ENCODE measurements at regions not wholly inside any gene's neighbourhood (a gene's known extent, or its start where the extent isn't known, plus 50 kb on each side); places are given as distances from the start of the nearest gene placed in this dataset.

DNA sequence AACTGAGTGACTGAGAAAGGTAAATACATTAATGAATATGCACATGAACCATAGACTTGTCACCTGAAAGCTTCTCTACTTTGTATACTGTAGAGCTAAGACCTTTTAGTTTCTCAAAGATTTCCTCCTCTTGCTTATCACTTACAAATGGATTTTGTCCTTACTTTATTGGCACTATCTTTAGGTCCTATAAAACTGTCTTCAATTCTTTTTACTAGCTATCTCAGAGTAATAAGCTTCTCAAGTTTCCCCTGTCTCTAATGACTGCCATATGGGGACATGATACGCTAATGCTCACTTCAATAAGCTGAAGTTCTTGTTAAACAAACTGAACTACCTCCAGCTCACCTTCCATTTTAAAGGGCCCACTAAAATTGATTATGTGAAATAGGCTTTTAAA is 468.2 kb upstream of the CCDC196 start:
- TF ChIP-seq CTCF (IDR thresholded peaks at IDR 0.05; ENCODE audit: poor library complexity) (no peak), EZH2 (IDR thresholded peaks at IDR 0.05; ENCODE audit: borderline replicate concordance) (no peak), EZH2phosphoT487 (IDR thresholded peaks at IDR 0.05; ENCODE audit: low read depth, severe bottlenecking, unreplicated experiment) (peak; percentile 82)

Measured in hepatocyte (in vitro differentiated cells).